Choroid plexus epithelial cell (primary cell): ENCODE measurements at regions not wholly inside any gene's neighbourhood (a gene's known extent, or its start where the extent isn't known, plus 50 kb on each side); places are given as distances from the start of the nearest gene placed in this dataset.

Source experiments
- DNase-seq: peaks from one replicate; pipeline ENCODE4 v3.0.0-alpha.2; 2010; ENCODE audit warnings: low read depth
- H3K4me3 ChIP-seq: 2 replicates; pipeline ENCODE4 v1.5.1; 2011; ENCODE audit warnings: low read depth, mild to moderate bottlenecking, control low read depth, low read length, moderate library complexity
- CTCF ChIP-seq: conservative IDR thresholded peaks from 2 replicates; pipeline ENCODE4 v1.5.1; 2011; ENCODE audit warnings: low read depth, mild to moderate bottlenecking, control low read depth, inconsistent platforms, low read length, moderate library complexity

GRCh38 chr22:22752199-22752555 is 107.8 kb downstream of the GGTLC2 start:
- no peak for TF ChIP-seq CTCF
- no peak for DNase-seq
- no peak overlapping the region for H3K4me3 ChIP-seq

GRCh38 chr22:22752556-22753477 is 108.4 kb downstream of the GGTLC2 start:
- peak; percentile 70 for DNase-seq
- TF ChIP-seq CTCF, result peak; percentile 2
- H3K4me3 ChIP-seq, result no peak overlapping the region

GRCh38 chr22:22753526-22754267 is 109.3 kb downstream of the GGTLC2 start:
- peak; percentile 91 for TF ChIP-seq CTCF
- H3K4me3 ChIP-seq, result no peak overlapping the region
- DNase-seq, result peak; percentile 65

- no peak overlapping the region for H3K4me3 ChIP-seq
- DNase-seq, result no peak
- no peak for TF ChIP-seq CTCF
These were observed 109.8 kb downstream of the GGTLC2 start for GRCh38 chr22:22754268-22754657.

- no peak for DNase-seq
- no peak overlapping the region for H3K4me3 ChIP-seq
- TF ChIP-seq CTCF, result no peak
These were observed 110.8 kb downstream of the GGTLC2 start for GRCh38 chr22:22754961-22755777.

GRCh38 chr22:22755778-22756100 is 111.3 kb downstream of the GGTLC2 start:
- TF ChIP-seq CTCF, result no peak
- no peak overlapping the region for H3K4me3 ChIP-seq
- no peak for DNase-seq
